HG03432 (cell line): ENCODE measurements at regions not wholly inside any gene's neighbourhood (a gene's known extent, or its start where the extent isn't known, plus 50 kb on each side); places are given as distances from the start of the nearest gene placed in this dataset.
"Not testable (repeated sequence)": the region's sequence is repeated elsewhere in the genome, so short reads cannot be mapped to it uniquely, and the experiment has no call there.

Experiments
- ATAC-seq: cut with Tn5 transposase; IDR thresholded peaks from one replicate; pipeline ENCODE4 v1.9.1; 2021; ENCODE audit warnings: mild to moderate bottlenecking, moderate library complexity; ENCODE audit not compliant: unreplicated experiment

- no peak for ATAC-seq
Observed at GRCh38 chr16:86224126-86224525, 286.2 kb upstream of the FOXF1 start.

- ATAC-seq: no peak
Observed at GRCh38 chr16:86224629-86225028, 285.7 kb upstream of the FOXF1 start.

- no peak for ATAC-seq
Observed at GRCh38 chr16:86225905-86226371, 284.4 kb upstream of the FOXF1 start.

GRCh38 chr16:86227041-86227440 lies 283.3 kb upstream of the FOXF1 start:
- no peak for ATAC-seq

GRCh38 chr16:86227801-86228200 lies 282.5 kb upstream of the FOXF1 start:
- no peak for ATAC-seq

- no peak for ATAC-seq
Observed at GRCh38 chr16:86228713-86229112, 281.6 kb upstream of the FOXF1 start.

- ATAC-seq: no peak
Observed at GRCh38 chr16:86229283-86229682, 281.0 kb upstream of the FOXF1 start.

- ATAC-seq: no peak
Observed at GRCh38 chr16:86229866-86230656, 280.3 kb upstream of the FOXF1 start.

GRCh38 chr16:86231321-86231995 lies 278.9 kb upstream of the FOXF1 start:
- ATAC-seq: no peak

GRCh38 chr16:86231996-86232350 lies 278.4 kb upstream of the FOXF1 start:
- ATAC-seq: no peak

- no peak for ATAC-seq
Observed at GRCh38 chr16:86232496-86232895, 277.8 kb upstream of the FOXF1 start.

GRCh38 chr16:86233506-86233905 lies 276.8 kb upstream of the FOXF1 start:
- not testable (repeated sequence) for ATAC-seq

GRCh38 chr16:86239381-86239780 lies 270.9 kb upstream of the FOXF1 start:
- no peak for ATAC-seq

GRCh38 chr16:86240716-86241363 lies 269.5 kb upstream of the FOXF1 start:
- ATAC-seq: no peak

- ATAC-seq: no peak
Observed at GRCh38 chr16:86241681-86242080, 268.6 kb upstream of the FOXF1 start.

- ATAC-seq: no peak
Observed at GRCh38 chr16:86242244-86243122, 267.8 kb upstream of the FOXF1 start.

- no peak for ATAC-seq
Observed at GRCh38 chr16:86243123-86243473, 267.2 kb upstream of the FOXF1 start.

GRCh38 chr16:86243571-86244154 lies 266.7 kb upstream of the FOXF1 start:
- ATAC-seq: no peak

GRCh38 chr16:86244158-86244557 lies 266.2 kb upstream of the FOXF1 start:
- ATAC-seq: no peak

GRCh38 chr16:86244936-86245335 lies 265.4 kb upstream of the FOXF1 start:
- ATAC-seq: no peak

- no peak for ATAC-seq
Observed at GRCh38 chr16:86245351-86245750, 265.0 kb upstream of the FOXF1 start.
